HUES64 (cell line): ENCODE measurements at regions not wholly inside any gene's neighbourhood (a gene's known extent, or its start where the extent isn't known, plus 50 kb on each side); places are given as distances from the start of the nearest gene placed in this dataset.

Source experiments
- H3K27ac ChIP-seq: 2 replicates; pipeline ENCODE4 v1.7.0; 2013; ENCODE audit warnings: low read depth, low read length, inconsistent platforms
- H3K27me3 ChIP-seq: 2 replicates; pipeline ENCODE4 v1.6.1; 2013; ENCODE audit warnings: mild to moderate bottlenecking, low read length; ENCODE audit not compliant: insufficient read depth
- H3K36me3 ChIP-seq: 2 replicates; pipeline ENCODE4 v1.6.1; 2013; ENCODE audit warnings: mild to moderate bottlenecking, low read length; ENCODE audit not compliant: insufficient read depth
- H3K4me1 ChIP-seq: 2 replicates; pipeline ENCODE4 v1.6.1; 2013; ENCODE audit warnings: mild to moderate bottlenecking, low read length, moderate library complexity; ENCODE audit not compliant: insufficient read depth
- H3K4me3 ChIP-seq: 2 replicates; pipeline ENCODE4 v1.5.1; 2013; ENCODE audit warnings: mild to moderate bottlenecking, low read length, moderate library complexity
- H3K9ac ChIP-seq: 2 replicates; pipeline ENCODE4 v1.6.1; 2013; ENCODE audit warnings: mild to moderate bottlenecking, low read depth, low read length
- H3K9me3 ChIP-seq: 2 replicates; pipeline ENCODE4 v1.6.1; 2013; ENCODE audit warnings: low read depth, low read length; ENCODE audit not compliant: insufficient read depth
- WGBS: fragments of 150-250, 120-280 bp; methylation state at CpG from one replicate; pipeline ENCODE4 v1.1.7; 2013; ENCODE audit warnings: missing lambda C conversion rate; 5-methylcytosine and 5-hydroxymethylcytosine counted together

DNA sequence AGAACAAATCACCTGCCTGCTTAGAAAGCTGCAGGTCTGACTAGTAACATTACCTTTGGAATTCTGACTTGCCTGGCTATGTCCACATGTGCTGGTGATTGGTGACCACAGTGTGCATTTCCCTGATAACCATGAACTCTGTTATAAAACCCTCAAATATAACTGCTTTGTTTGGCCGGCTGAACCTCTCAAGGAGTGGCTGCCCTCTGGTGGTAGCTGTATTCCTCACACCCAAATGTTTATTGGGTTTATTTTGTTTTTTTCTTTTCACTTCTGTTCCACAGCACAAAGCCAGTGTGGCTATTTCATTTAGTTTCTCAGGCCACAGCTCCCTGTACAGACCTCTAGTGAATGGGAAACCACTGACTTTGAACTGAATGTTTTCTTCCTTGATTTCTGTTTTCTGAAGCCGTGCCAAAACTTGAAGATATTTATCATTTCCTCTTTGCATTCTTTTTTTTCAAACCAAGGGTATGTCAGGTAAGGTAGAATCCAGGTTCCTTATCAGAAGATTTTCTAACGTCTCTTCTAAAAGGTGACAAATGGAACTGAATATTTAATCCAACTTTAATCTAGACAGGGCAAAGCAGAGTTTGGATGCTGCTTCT lies 549.0 kb upstream of the VRK2 start:
- no peaks in the 10 kb centered on the region for H3K4me1 ChIP-seq
- WGBS: 58% methylated on average over 3 of the region's 3 CpGs
- H3K36me3 ChIP-seq: no peaks in the 10 kb centered on the region
- H3K4me3 ChIP-seq: no peak overlapping the region
- no peak overlapping the region for H3K27ac ChIP-seq
- H3K9ac ChIP-seq: no peak overlapping the region
- no peaks in the 10 kb centered on the region for H3K27me3 ChIP-seq
- H3K9me3 ChIP-seq: no peaks in the 10 kb centered on the region

- Histone ChIP-seq H3K9ac (no peak overlapping the region), H3K4me1 (no peaks in the 10 kb centered on the region; the same call in 1 of the 2 replicates), H3K27me3 (no peaks in the 10 kb centered on the region), H3K4me3 (no peak overlapping the region), H3K9me3 (no peaks in the 10 kb centered on the region), H3K36me3 (no peaks in the 10 kb centered on the region), H3K27ac (no peak overlapping the region)
- WGBS: no CpG with 5 or more reads among the region's 1 CpG
Measured at GRCh38 chr2:57504787-57505186, 541.8 kb upstream of the VRK2 start.

DNA sequence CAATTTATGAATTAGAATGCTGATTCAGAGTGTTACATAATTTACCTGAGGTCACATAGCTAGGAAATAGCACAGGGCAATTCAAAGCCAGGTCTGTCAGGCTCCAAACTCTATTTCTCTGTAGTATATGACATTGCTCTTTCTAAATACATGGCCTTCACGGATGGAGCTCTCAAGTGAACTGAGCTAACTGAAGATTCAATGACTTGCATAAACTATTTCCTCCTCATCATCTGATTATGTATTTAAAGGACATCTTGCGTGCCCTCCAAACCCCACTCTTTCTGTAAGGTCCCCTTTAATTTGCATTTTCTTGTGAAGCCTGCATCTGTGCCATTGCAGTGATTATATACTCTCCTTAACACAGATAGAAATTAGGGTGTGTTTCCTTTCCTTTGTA lies 537.4 kb upstream of the VRK2 start:
- Histone ChIP-seq H3K36me3 (no peaks in the 10 kb centered on the region), H3K27me3 (no peaks in the 10 kb centered on the region), H3K27ac (no peak overlapping the region), H3K4me3 (no peak overlapping the region), H3K4me1 (no peaks in the 10 kb centered on the region; the same call in 1 of the 2 replicates), H3K9ac (no peak overlapping the region), H3K9me3 (no peaks in the 10 kb centered on the region)
- WGBS: 91% methylated on average over 2 of the region's 2 CpGs

GRCh38 chr2:57510704-57511103 lies 535.9 kb upstream of the VRK2 start:
- no peak overlapping the region for H3K4me3 ChIP-seq
- no peaks in the 10 kb centered on the region for H3K36me3 ChIP-seq
- H3K9ac ChIP-seq: no peak overlapping the region
- 83% methylated on average over 4 of the region's 4 CpGs for WGBS
- no peaks in the 10 kb centered on the region for H3K9me3 ChIP-seq
- H3K27me3 ChIP-seq: no peaks in the 10 kb centered on the region
- no peaks in the 10 kb centered on the region; the same call in 1 of the 2 replicates for H3K4me1 ChIP-seq
- no peak overlapping the region for H3K27ac ChIP-seq

DNA sequence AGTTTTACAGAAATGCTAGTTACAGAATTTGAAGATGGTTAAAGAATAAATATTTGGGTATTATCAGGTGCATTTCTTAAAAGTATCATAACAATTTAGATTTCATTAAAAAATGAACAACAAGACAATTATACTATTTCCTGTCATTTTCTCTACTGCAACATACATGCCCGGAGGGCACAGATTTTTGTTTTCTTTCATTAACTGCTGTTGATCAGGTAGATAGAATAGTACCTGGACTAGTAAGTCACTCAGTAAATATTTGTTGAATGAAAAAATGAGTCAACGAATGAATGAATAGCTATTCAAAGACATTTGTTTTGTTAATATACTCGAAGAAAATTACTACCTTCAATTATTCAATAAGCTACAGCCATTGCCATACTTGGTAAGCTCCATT lies 531.2 kb upstream of the VRK2 start:
- WGBS: 100% methylated on average over 1 of the region's 3 CpGs
- H3K4me3 ChIP-seq: no peak overlapping the region
- H3K27ac ChIP-seq: no peak overlapping the region
- no peaks in the 10 kb centered on the region for H3K36me3 ChIP-seq
- H3K9me3 ChIP-seq: no peaks in the 10 kb centered on the region
- no peaks in the 10 kb centered on the region for H3K27me3 ChIP-seq
- no peaks in the 10 kb centered on the region for H3K4me1 ChIP-seq
- no peak overlapping the region for H3K9ac ChIP-seq

DNA sequence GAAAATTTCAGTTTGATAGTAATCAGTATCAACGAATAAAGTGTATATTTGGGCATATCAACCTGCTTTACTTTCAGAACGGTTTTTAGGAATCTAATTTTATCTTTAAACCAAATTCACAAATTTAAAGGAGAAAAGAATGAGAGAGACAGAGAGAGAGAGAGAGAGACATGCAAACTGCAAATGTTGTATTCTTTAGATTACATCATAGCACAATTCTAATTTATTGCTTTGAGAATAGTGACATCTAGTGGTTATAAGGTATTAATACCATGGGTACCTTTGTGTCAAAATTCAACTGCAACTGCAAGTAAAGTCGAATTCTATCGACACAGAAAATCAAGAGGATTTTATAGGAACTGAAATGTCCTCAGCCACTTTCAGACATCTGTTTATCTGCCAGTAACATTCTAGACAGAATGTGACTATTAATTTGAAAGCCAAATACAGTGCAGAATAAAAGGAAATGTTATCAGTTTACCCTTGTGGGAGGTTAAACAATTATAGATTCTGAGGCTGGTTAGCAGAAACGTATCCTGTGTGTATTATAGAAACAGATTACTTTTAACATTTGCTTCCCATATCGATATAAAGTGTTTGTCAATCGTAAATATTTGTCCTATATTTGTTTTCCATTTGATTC lies 529.8 kb upstream of the VRK2 start:
- no peaks in the 10 kb centered on the region for H3K9me3 ChIP-seq
- H3K4me1 ChIP-seq: no peaks in the 10 kb centered on the region
- H3K27me3 ChIP-seq: no peaks in the 10 kb centered on the region
- H3K4me3 ChIP-seq: no peak overlapping the region
- no peak overlapping the region for H3K27ac ChIP-seq
- H3K36me3 ChIP-seq: no peaks in the 10 kb centered on the region
- no peak overlapping the region for H3K9ac ChIP-seq
- 61% methylated on average over 2 of the region's 7 CpGs for WGBS

- Histone ChIP-seq H3K27me3 (no peaks in the 10 kb centered on the region), H3K9ac (no peak overlapping the region), H3K4me1 (no peaks in the 10 kb centered on the region), H3K9me3 (no peaks in the 10 kb centered on the region), H3K36me3 (no peaks in the 10 kb centered on the region), H3K4me3 (no peak overlapping the region), H3K27ac (no peak overlapping the region)
- WGBS: 90% methylated on average over 1 of the region's 1 CpG
Measured at GRCh38 chr2:57523304-57523703, 523.3 kb upstream of the VRK2 start.

DNA sequence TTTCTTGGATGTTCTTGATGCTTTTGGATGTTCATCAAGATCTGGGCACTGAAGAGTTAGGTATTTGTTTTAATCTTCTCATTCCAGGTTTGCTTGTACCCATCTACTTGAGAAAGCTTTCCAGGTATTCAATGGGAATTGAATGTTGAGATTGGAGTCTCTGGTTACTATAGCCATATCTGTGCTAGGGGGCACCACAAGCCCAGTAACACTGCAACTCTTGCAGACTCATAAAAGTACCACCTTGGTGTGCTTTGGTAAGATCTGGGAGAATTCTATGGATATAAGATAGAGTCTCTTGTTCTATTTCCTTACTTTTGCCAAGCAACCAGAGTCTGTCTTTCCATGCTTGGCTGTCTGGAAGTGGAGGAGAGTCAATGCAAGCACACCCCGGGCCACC lies 518.9 kb upstream of the VRK2 start:
- Histone ChIP-seq H3K4me3 (no peak overlapping the region), H3K9me3 (no peaks in the 10 kb centered on the region), H3K4me1 (no peaks in the 10 kb centered on the region), H3K27ac (no peak overlapping the region), H3K9ac (no peak overlapping the region), H3K27me3 (no peaks in the 10 kb centered on the region), H3K36me3 (no peaks in the 10 kb centered on the region)
- 97% methylated on average over 1 of the region's 1 CpG for WGBS

DNA sequence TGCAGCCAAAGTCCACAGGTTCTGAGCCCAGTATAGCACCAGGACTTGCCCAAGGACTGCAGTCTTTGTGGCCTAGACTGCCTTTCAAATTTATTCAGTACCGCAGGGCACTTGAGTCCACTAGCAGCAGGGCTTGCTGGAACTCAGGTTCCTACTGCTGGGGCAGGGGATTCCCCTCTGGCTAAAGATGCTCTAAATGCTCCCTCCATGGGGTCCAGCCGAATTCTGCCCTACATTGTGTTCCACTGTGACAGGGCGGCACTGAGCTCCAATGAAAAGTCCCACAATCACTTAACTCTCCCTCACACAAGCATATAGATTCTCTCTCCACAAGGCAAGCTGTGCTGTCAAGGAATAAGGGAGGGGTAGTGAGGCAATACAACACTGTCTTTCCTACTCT lies 518.1 kb upstream of the VRK2 start:
- H3K9ac ChIP-seq: no peak overlapping the region
- no peaks in the 10 kb centered on the region for H3K27me3 ChIP-seq
- no peaks in the 10 kb centered on the region for H3K4me1 ChIP-seq
- WGBS: 86% methylated on average over 3 of the region's 3 CpGs
- H3K9me3 ChIP-seq: no peaks in the 10 kb centered on the region
- H3K36me3 ChIP-seq: no peaks in the 10 kb centered on the region
- no peak overlapping the region for H3K27ac ChIP-seq
- no peak overlapping the region for H3K4me3 ChIP-seq

GRCh38 chr2:57534358-57534757 lies 512.2 kb upstream of the VRK2 start:
- no peak overlapping the region for H3K4me3 ChIP-seq
- no peak overlapping the region for H3K27ac ChIP-seq
- no peaks in the 10 kb centered on the region for H3K27me3 ChIP-seq
- H3K9me3 ChIP-seq: no peaks in the 10 kb centered on the region
- no peaks in the 10 kb centered on the region for H3K36me3 ChIP-seq
- no peak overlapping the region for H3K9ac ChIP-seq
- no peaks in the 10 kb centered on the region for H3K4me1 ChIP-seq

- H3K4me1 ChIP-seq: no peaks in the 10 kb centered on the region
- H3K9me3 ChIP-seq: no peaks in the 10 kb centered on the region
- WGBS: no CpG with 5 or more reads among the region's 1 CpG
- H3K36me3 ChIP-seq: no peaks in the 10 kb centered on the region
- H3K27me3 ChIP-seq: no peaks in the 10 kb centered on the region
- no peak overlapping the region for H3K9ac ChIP-seq
- no peak overlapping the region for H3K4me3 ChIP-seq
- H3K27ac ChIP-seq: no peak overlapping the region
Measured at GRCh38 chr2:57536535-57537231, 509.9 kb upstream of the VRK2 start.
